DND-41 (cell line): ENCODE measurements at regions not wholly inside any gene's neighbourhood (a gene's known extent, or its start where the extent isn't known, plus 50 kb on each side); places are given as distances from the start of the nearest gene placed in this dataset.

Experiments used
- ATAC-seq: fragments of 200-7000 bp; cut with Tn5 transposase; 3 replicates; pipeline ENCODE4 v1.9.1; 2021; ENCODE audit warnings: low read depth; ENCODE audit not compliant: insufficient read depth
- DNase-seq: peaks from one replicate; pipeline ENCODE4 v3.0.0-alpha.2; 2020
- H2AFZ ChIP-seq: 2 replicates; pipeline ENCODE4 v1.6.0; 2012; ENCODE audit warnings: low read depth, low read length
- H3K27ac ChIP-seq: 2 replicates; pipeline ENCODE4 v1.5.1; 2012; ENCODE audit warnings: low read length, inconsistent platforms
- H3K27me3 ChIP-seq: fragments of 200-600 bp; sonication (generic); 2 replicates; pipeline ENCODE4 v1.6.0; 2012; ENCODE audit warnings: low read length, mild to moderate bottlenecking, inconsistent platforms; ENCODE audit not compliant: insufficient read depth, poor library complexity
- H3K36me3 ChIP-seq: 2 replicates; pipeline ENCODE4 v1.5.1; 2012; ENCODE audit warnings: low read length, inconsistent platforms; ENCODE audit not compliant: insufficient read depth
- H3K4me1 ChIP-seq: 2 replicates; pipeline ENCODE4 v1.5.1; 2012; ENCODE audit warnings: mild to moderate bottlenecking, low read length; ENCODE audit not compliant: insufficient read depth
- H3K4me2 ChIP-seq: 2 replicates; pipeline ENCODE4 v1.6.0; 2012; ENCODE audit warnings: mild to moderate bottlenecking, moderate library complexity, low read length, inconsistent platforms; ENCODE audit not compliant: insufficient read depth
- H3K4me3 ChIP-seq, 2 experiments: fragments of 200-600 bp in 1 of 2; shearing (Covaris generic) in 1 of 2; 2 replicates each; pipeline ENCODE4 v1.5.1; 2012 to 2016; ENCODE audit warnings: inconsistent platforms in 2 of 2, low read length in 2 of 2, mild to moderate bottlenecking in 2 of 2, low read depth in 1 of 2, moderate library complexity in 1 of 2
- H3K79me2 ChIP-seq: 2 replicates; pipeline ENCODE4 v1.6.0; 2012; ENCODE audit warnings: low read length, inconsistent platforms; ENCODE audit not compliant: insufficient read depth
- H3K9ac ChIP-seq: 2 replicates; pipeline ENCODE4 v1.6.0; 2012; ENCODE audit warnings: low read depth, mild to moderate bottlenecking, inconsistent platforms, low read length, moderate library complexity
- H3K9me3 ChIP-seq: 2 replicates; pipeline ENCODE4 v1.5.1; 2012; ENCODE audit warnings: low read length, moderate library complexity, mild to moderate bottlenecking, inconsistent platforms; ENCODE audit not compliant: insufficient read depth, severe bottlenecking
- H4K20me1 ChIP-seq: 2 replicates; pipeline ENCODE4 v1.6.0; 2012; ENCODE audit warnings: low read length; ENCODE audit not compliant: insufficient read depth
- CTCF ChIP-seq: IDR thresholded peaks from 2 replicates; pipeline ENCODE4 v1.5.1; 2012; ENCODE audit warnings: borderline replicate concordance, low read length, moderate library complexity, mild to moderate bottlenecking; ENCODE audit not compliant: poor library complexity, severe bottlenecking; ENCODE audit errors: extremely low read depth
- EZH2 ChIP-seq: IDR thresholded peaks from 3 replicates; pipeline ENCODE4 v1.6.1; 2012; ENCODE audit warnings: borderline replicate concordance, low read depth, mild to moderate bottlenecking, moderate library complexity, low read length, inconsistent platforms; ENCODE audit not compliant: severe bottlenecking

- no peak overlapping the region for H2AFZ ChIP-seq
- H3K9me3 ChIP-seq = peaks cover 8% of the 10 kb centered on the region
- ATAC-seq (no peak), DNase-seq (no peak)
- no peak overlapping the region for H3K9ac ChIP-seq
- H3K79me2 ChIP-seq = no peaks in the 10 kb centered on the region
- H3K27ac ChIP-seq = no peak overlapping the region
- TF ChIP-seq CTCF (no peak), EZH2 (no peak)
- no peaks in the 10 kb centered on the region for H3K4me1 ChIP-seq
- no peaks in the 10 kb centered on the region for H3K27me3 ChIP-seq
- H3K36me3 ChIP-seq = no peaks in the 10 kb centered on the region
- no peaks in the 10 kb centered on the region for H4K20me1 ChIP-seq
- H3K4me3 ChIP-seq = no peak overlapping the region
- H3K4me2 ChIP-seq = no peak overlapping the region
Observed at GRCh38 chr4:3715855-3716630, 50.1 kb upstream of the ADRA2C start.

- ATAC-seq (no peak), DNase-seq (no peak)
- H3K36me3 ChIP-seq = no peaks in the 10 kb centered on the region
- H3K4me1 ChIP-seq = no peaks in the 10 kb centered on the region
- no peak overlapping the region for H3K9ac ChIP-seq
- TF ChIP-seq CTCF = no peak
- no peak for TF ChIP-seq EZH2
- H3K4me3 ChIP-seq = no peak overlapping the region
- H3K27ac ChIP-seq = no peak overlapping the region
- no peak overlapping the region for H3K4me2 ChIP-seq
- no peaks in the 10 kb centered on the region for H3K79me2 ChIP-seq
- H2AFZ ChIP-seq = no peak overlapping the region
- no peaks in the 10 kb centered on the region for H4K20me1 ChIP-seq
- peaks cover 8% of the 10 kb centered on the region for H3K9me3 ChIP-seq
- no peaks in the 10 kb centered on the region for H3K27me3 ChIP-seq
Observed at GRCh38 chr4:3715061-3715854, 50.9 kb upstream of the ADRA2C start.

- Histone ChIP-seq H3K4me3 (no peak overlapping the region), H3K9me3 (peaks cover 8% of the 10 kb centered on the region), H3K27ac (no peak overlapping the region), H2AFZ (no peak overlapping the region), H3K9ac (no peak overlapping the region), H3K79me2 (no peaks in the 10 kb centered on the region), H3K4me2 (no peak overlapping the region), H3K36me3 (no peaks in the 10 kb centered on the region), H3K27me3 (no peaks in the 10 kb centered on the region), H3K4me1 (no peaks in the 10 kb centered on the region), H4K20me1 (no peaks in the 10 kb centered on the region)
- DNase-seq (no peak), ATAC-seq (no peak)
- TF ChIP-seq EZH2 = no peak
Observed at GRCh38 chr4:3714642-3715001, 51.6 kb upstream of the ADRA2C start.

GRCh38 chr4:3713817-3714641, 52.2 kb upstream of the ADRA2C start:
- no peaks in the 10 kb centered on the region for H3K36me3 ChIP-seq
- no peaks in the 10 kb centered on the region for H3K27me3 ChIP-seq
- TF ChIP-seq EZH2 (no peak), CTCF (no peak)
- no peak overlapping the region for H3K9ac ChIP-seq
- H4K20me1 ChIP-seq = no peaks in the 10 kb centered on the region
- peaks cover 8% of the 10 kb centered on the region for H3K9me3 ChIP-seq
- H3K4me1 ChIP-seq = no peaks in the 10 kb centered on the region
- no peak for ATAC-seq
- H3K4me2 ChIP-seq = no peak overlapping the region
- H3K79me2 ChIP-seq = no peaks in the 10 kb centered on the region
- DNase-seq = no peak
- H2AFZ ChIP-seq = no peak overlapping the region
- no peak overlapping the region for H3K27ac ChIP-seq
- no peak overlapping the region for H3K4me3 ChIP-seq
